Ishikawa (cell line): ENCODE measurements at regions not wholly inside any gene's neighbourhood (a gene's known extent, or its start where the extent isn't known, plus 50 kb on each side); places are given as distances from the start of the nearest gene placed in this dataset.

Source experiments
- CEBPB ChIP-seq: IDR thresholded peaks from 2 replicates; pipeline ENCODE4 v1.6.1; 2012
- CREB1 ChIP-seq: IDR thresholded peaks from 2 replicates; pipeline ENCODE4 v1.6.1; 2012; ENCODE audit warnings: low read depth
- EGR1 ChIP-seq: IDR thresholded peaks from 2 replicates; pipeline ENCODE4 v1.6.1; 2012
- EP300 ChIP-seq: IDR thresholded peaks from 2 replicates; pipeline ENCODE4 v1.6.1; 2012; ENCODE audit warnings: borderline replicate concordance
- FOXM1 ChIP-seq: IDR thresholded peaks from 2 replicates; pipeline ENCODE4 v1.6.1; 2012; ENCODE audit warnings: low read depth, borderline replicate concordance
- NFIC ChIP-seq: IDR thresholded peaks from 2 replicates; pipeline ENCODE4 v1.6.1; 2012
- RAD21 ChIP-seq: IDR thresholded peaks from 2 replicates; pipeline ENCODE4 v1.6.1; 2012; ENCODE audit warnings: low read depth
- REST ChIP-seq: IDR thresholded peaks from 2 replicates; pipeline ENCODE4 v1.6.1; 2012; ENCODE audit warnings: low read depth, mild to moderate bottlenecking
- TAF1 ChIP-seq: IDR thresholded peaks from 2 replicates; pipeline ENCODE4 v1.6.1; 2012; ENCODE audit warnings: low read depth, mild to moderate bottlenecking
- TCF12 ChIP-seq: IDR thresholded peaks from 2 replicates; pipeline ENCODE4 v1.6.1; 2012; ENCODE audit warnings: low read depth
- TEAD4 ChIP-seq: IDR thresholded peaks from 2 replicates; pipeline ENCODE4 v1.6.1; 2012
- YY1 ChIP-seq: IDR thresholded peaks from 2 replicates; pipeline ENCODE4 v1.6.1; 2012; ENCODE audit warnings: low read depth
- ZBTB7A ChIP-seq: IDR thresholded peaks from 2 replicates; pipeline ENCODE4 v1.6.1; 2012; ENCODE audit warnings: low read depth
- TF ChIP-seq, protein P1 (sequence below): IDR thresholded peaks from 2 replicates; pipeline ENCODE4 v1.6.1; 2012
- TF ChIP-seq, protein P2 (sequence below): IDR thresholded peaks from 2 replicates; pipeline ENCODE4 v1.6.1; 2012

- TF ChIP-seq, protein P1, sequence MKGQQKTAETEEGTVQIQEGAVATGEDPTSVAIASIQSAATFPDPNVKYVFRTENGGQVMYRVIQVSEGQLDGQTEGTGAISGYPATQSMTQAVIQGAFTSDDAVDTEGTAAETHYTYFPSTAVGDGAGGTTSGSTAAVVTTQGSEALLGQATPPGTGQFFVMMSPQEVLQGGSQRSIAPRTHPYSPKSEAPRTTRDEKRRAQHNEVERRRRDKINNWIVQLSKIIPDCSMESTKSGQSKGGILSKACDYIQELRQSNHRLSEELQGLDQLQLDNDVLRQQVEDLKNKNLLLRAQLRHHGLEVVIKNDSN, result no peak
- TF ChIP-seq, protein P2, sequence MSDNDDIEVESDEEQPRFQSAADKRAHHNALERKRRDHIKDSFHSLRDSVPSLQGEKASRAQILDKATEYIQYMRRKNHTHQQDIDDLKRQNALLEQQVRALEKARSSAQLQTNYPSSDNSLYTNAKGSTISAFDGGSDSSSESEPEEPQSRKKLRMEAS, result no peak
- TF ChIP-seq CEBPB, result no peak
- no peak for TF ChIP-seq FOXM1
- TF ChIP-seq TAF1, result no peak
- TF ChIP-seq EP300, result no peak
- no peak for TF ChIP-seq CREB1
- TF ChIP-seq YY1, result no peak
- TF ChIP-seq TCF12, result no peak
- no peak for TF ChIP-seq EGR1
- no peak for TF ChIP-seq RAD21
- TF ChIP-seq ZBTB7A, result no peak
- no peak for TF ChIP-seq TEAD4
- no peak for TF ChIP-seq REST
- TF ChIP-seq NFIC, result no peak
These were observed 102.0 kb upstream of the MBL2 start for GRCh38 chr10:52874581-52874980.

GRCh38 chr10:52871191-52871843, 98.7 kb upstream of the MBL2 start:
- TF ChIP-seq EGR1 (no peak), TAF1 (no peak), YY1 (no peak), CEBPB (no peak), TCF12 (no peak), EP300 (no peak), REST (no peak), RAD21 (no peak), CREB1 (no peak), NFIC (no peak), TEAD4 (no peak), ZBTB7A (no peak), FOXM1 (no peak)
- TF ChIP-seq, protein P1, result no peak
- TF ChIP-seq, protein P2, result no peak

- TF ChIP-seq CEBPB, result no peak
- no peak for TF ChIP-seq NFIC
- TF ChIP-seq, protein P2, result no peak
- no peak for TF ChIP-seq TCF12
These were observed 98.0 kb upstream of the MBL2 start for GRCh38 chr10:52870562-52870961.

DNA sequence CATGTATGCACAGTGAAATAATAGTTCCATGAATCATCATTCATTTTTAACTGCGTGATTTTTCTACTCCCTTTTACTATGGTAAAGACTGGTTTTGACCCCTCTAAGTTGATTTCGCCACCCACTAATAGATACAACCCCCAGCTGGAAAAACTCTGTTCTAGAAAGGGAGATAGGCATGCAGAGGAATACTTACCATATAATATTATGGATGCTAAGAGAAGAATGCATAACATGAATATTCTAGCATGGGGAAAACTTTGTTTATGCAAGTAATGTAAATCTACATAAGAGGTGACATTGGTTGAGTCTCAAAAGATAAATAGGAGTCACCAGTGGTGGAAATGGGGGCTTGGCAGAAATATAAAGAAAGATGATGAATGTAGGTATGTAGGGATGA, 97.3 kb upstream of the MBL2 start:
- TF ChIP-seq, protein P1, result no peak
- TF ChIP-seq YY1 (no peak), TEAD4 (no peak), REST (no peak)
